ENCODE measurements at regions not wholly inside any gene's neighbourhood (a gene's known extent, or its start where the extent isn't known, plus 50 kb on each side); places are given as distances from the start of the nearest gene placed in this dataset.

- TF ChIP-seq CTCF (IDR thresholded peaks at IDR 0.05; ENCODE audit: low read depth, low read length, poor library complexity, severe bottlenecking) = no peak
- TF ChIP-seq EZH2phosphoT487 (IDR thresholded peaks at IDR 0.05; ENCODE audit: borderline replicate concordance, low read length) = no peak
Measured at GRCh38 chr7:109308816-109309215, 739.1 kb downstream of the DNAJB9 start.
